Right cardiac atrium (tissue), 5 donors: ENCODE measurements at regions not wholly inside any gene's neighbourhood (a gene's known extent, or its start where the extent isn't known, plus 50 kb on each side); places are given as distances from the start of the nearest gene placed in this dataset.

ENCODE experiments used
- ATAC-seq, 2 donors: fragments of 200-7000 bp; cut with Tn5 transposase; one replicate each; pipeline versions ENCODE4 v1.8.0 to v1.9.1; 2020; ENCODE audit warnings: moderate library complexity in 2 of 2, mild to moderate bottlenecking in 1 of 2
- DNase-seq, 3 donors: peaks; one replicate each; pipeline ENCODE4 v3.0.0-alpha.2; 2020
- H3K27ac ChIP-seq: one replicate; pipeline ENCODE4 v1.5.1; 2013; ENCODE audit warnings: mild to moderate bottlenecking, low read length, control low read depth, moderate library complexity
- H3K27me3 ChIP-seq: one replicate; pipeline ENCODE4 v1.6.1; 2013; ENCODE audit not compliant: control insufficient read depth, insufficient read depth
- H3K4me1 ChIP-seq: one replicate; pipeline ENCODE4 v1.6.1; 2013; ENCODE audit warnings: low read length; ENCODE audit not compliant: control insufficient read depth, insufficient read depth
- H3K4me3 ChIP-seq: one replicate; pipeline ENCODE4 v1.5.1; 2013; ENCODE audit warnings: low read length, control low read depth
- H3K9me3 ChIP-seq: one replicate; pipeline ENCODE4 v1.6.1; 2013; ENCODE audit warnings: low read length; ENCODE audit not compliant: control insufficient read depth
- WGBS: extraction: QIAGEN DNeasy Blood & Tissue Kit; methylation state at CpG from one replicate; pipeline ENCODE4 v1.1.7; 2013; 5-methylcytosine and 5-hydroxymethylcytosine counted together
- intact Hi-C, 4 donors: fragments of 100-400 bp; cut with DNase I; formaldehyde crosslinking; loops; one replicate each; pipeline versions ENCODE4 v1.11.0 to v1.14.0; 2022 to 2023
- donor health status: healthy with polysubstance abuse.
- donor health status: DM: no; HTN: yes; CAD: no.
- donor health status: DM: no; HTN: no; CAD: no.
- donor health status: DM: no; HTN: yes; CAD: no; lungs with severe emphysema.
- donor health status: DM: yes; HTN: yes; CAD: no.

DNA sequence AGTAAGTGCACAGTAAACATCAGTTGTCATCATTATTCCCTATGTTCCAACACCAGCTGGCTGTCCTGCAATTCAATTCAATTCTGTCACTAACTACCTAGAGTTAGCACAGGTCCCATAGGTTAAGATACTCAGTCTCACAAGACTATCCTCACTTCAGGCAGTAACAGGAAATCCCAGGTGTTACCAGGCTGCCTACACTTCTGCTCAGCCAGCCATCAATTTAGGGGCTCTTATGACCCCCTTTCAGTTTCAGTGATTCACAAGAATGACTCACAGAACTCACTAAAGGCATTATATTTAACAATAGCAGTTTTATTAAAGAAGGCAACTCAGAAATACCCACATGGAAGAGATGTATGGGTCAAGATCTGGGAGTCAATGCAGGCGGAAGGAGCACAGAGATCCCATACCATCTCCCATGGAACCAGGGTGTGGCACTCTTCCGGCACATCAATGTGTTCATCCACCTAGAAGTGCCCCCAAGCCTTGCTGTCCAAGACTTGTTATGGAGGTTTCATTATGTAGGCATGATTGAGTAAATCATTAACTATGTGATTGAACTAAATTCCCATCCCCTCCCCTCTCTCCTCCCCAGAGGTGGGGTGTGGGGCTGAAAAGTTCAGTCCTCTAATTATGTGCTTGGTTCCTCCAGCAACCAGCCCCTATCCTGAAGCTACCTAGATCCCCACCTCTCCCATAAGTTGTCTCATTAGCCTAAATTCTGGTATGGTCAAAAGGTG, 120.8 kb upstream of the WSCD2 start:
- ATAC-seq: no peak
- no peaks in the 10 kb centered on the region for H3K4me1 ChIP-seq
- no peaks in the 10 kb centered on the region for H3K27me3 ChIP-seq
- 92% methylated on average over 2 of the region's 2 CpGs for WGBS
- H3K9me3 ChIP-seq: no peaks in the 10 kb centered on the region
- H3K4me3 ChIP-seq: no peak overlapping the region
- H3K27ac ChIP-seq: no peak overlapping the region
- DNase-seq: no peak
- intact Hi-C loops: loop anchor here in 1 of 4 donors (10.0 kb wide), 1 partner anchor 476 kb away; no protein-coding TSS in a partner anchor

DNA sequence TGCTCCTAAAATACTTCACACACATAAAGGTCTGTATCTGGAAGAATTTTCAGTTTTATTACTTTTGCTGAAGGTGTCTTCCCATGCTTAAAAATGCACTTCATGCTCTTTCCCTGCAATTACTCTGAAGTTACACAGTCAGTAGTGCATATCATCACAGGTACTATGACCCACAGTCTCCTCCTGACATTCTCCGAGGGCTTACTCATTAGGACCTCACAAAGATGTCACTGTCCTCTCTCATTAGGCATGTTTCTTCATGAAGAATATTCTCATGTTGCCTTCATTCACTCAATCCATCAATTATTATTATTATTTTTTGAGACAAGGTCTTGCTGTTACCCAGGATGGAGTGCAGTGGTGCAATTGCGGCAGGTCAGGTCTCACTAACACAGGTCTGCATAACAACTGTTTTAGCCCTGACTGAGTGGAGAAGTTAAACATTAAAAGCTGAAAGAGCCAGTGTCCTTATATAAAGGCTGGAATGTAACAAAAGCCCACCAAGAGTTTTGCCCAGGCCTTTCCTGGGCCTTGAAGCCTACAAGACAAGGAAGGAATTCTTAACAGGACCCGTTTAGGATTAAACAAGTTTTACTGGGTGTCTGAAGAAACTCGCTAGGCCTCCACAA, 119.5 kb upstream of the WSCD2 start:
- intact Hi-C loops: loop anchor here in 1 of 4 donors (10.0 kb wide), 1 partner anchor 475 kb away; no protein-coding TSS in a partner anchor

DNA sequence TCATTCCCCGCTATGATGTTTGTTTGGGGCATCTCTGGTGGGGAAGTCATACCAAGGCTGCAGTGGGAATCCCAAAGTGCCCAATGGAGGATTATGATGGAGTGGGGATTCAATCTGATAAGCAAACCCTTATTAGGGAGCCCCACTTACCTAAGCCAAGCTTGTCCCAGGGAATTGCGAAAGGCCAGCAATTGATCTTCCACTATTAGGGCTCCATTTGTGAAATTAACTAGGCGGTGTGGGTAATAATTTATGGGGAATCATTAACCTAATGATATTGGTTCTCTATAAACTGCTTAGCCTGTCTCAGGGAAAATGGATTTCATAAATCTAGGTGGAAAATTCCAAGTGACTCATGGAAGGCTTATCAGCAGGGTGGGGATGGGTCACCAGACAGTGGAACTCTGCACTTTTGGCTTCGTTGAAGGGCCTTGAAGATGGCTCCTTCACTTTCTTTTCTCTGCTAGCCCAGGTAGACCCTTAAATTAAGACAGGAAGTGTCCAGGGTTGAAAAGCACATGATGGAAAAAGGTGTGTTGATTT, 113.0 kb upstream of the WSCD2 start:
- no peak overlapping the region for H3K27ac ChIP-seq
- no peaks in the 10 kb centered on the region for H3K27me3 ChIP-seq
- H3K4me3 ChIP-seq: no peak overlapping the region
- intact Hi-C loops: no loop called here
- ATAC-seq: no peak
- no peaks in the 10 kb centered on the region for H3K9me3 ChIP-seq
- WGBS: 87% methylated on average over 4 of the region's 4 CpGs
- H3K4me1 ChIP-seq: no peaks in the 10 kb centered on the region
- no peak for DNase-seq

More for the DNA sequence above, 119.5 kb upstream of the WSCD2 start:
- no peaks in the 10 kb centered on the region for H3K4me1 ChIP-seq
- ATAC-seq: no peak
- no peak overlapping the region for H3K4me3 ChIP-seq
- H3K9me3 ChIP-seq: no peaks in the 10 kb centered on the region
- 56% methylated on average over 4 of the region's 4 CpGs for WGBS
- no peak for DNase-seq
- H3K27ac ChIP-seq: no peak overlapping the region
- H3K27me3 ChIP-seq: no peaks in the 10 kb centered on the region

DNA sequence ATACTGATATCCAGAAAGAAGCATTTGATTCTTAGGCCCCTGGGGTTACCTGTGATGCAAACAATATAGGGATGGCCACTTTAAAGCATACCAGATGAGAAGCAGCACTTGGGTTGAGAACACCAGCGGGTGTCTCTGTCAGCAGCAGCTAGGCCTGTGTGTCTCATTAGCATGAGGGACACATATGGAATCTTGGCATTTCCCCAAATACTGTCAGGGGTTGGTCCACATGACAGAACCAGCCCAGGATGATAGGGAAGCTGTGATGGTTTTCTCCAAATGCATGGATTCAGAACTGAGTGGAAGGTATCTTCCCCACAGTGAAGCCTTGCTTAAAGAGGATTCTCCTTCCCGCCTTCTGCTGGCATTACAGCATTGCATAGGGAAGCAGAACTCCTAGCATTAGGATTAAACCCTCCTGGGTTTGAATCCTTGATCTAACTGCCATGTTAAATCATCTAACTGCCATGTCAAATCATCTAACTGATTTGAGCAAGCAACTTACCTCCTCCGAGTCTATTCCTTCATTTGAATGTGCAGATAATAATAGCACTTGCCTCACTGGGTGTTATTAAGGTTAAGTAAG, 111.5 kb upstream of the WSCD2 start:
- no peaks in the 10 kb centered on the region for H3K27me3 ChIP-seq
- ATAC-seq (no peak), DNase-seq (no peak)
- H3K9me3 ChIP-seq: no peaks in the 10 kb centered on the region
- H3K4me1 ChIP-seq: no peaks in the 10 kb centered on the region
- intact Hi-C loops: no loop called here
- no peak overlapping the region for H3K27ac ChIP-seq
- H3K4me3 ChIP-seq: no peak overlapping the region
- WGBS: 56% methylated on average over 3 of the region's 3 CpGs

DNA sequence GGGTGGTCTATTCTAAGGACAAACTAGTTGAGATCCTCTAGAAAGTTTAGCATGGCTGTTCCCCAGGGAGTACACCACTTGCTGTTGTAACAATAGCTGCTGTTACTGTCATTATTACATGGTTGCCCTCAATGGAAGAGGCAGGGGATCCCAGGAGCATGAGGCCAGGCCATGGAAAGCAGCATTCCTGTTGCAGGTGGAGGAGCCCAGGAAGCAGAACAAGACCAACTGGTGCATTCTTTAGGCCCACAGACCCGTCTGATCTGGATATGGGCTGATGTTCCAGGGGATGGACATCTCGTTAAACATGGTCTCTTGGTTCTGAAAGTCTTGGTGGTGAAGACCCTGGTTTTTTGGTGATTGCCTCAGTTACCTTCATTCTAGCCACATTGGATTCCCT, 109.2 kb upstream of the WSCD2 start:
- Histone ChIP-seq H3K4me3 (no peak overlapping the region), H3K27me3 (no peaks in the 10 kb centered on the region), H3K4me1 (no peaks in the 10 kb centered on the region), H3K9me3 (no peaks in the 10 kb centered on the region), H3K27ac (no peak overlapping the region)
- WGBS: 53% methylated on average over 2 of the region's 2 CpGs
- DNase-seq (no peak), ATAC-seq (no peak)
- intact Hi-C loops: no loop called here

DNA sequence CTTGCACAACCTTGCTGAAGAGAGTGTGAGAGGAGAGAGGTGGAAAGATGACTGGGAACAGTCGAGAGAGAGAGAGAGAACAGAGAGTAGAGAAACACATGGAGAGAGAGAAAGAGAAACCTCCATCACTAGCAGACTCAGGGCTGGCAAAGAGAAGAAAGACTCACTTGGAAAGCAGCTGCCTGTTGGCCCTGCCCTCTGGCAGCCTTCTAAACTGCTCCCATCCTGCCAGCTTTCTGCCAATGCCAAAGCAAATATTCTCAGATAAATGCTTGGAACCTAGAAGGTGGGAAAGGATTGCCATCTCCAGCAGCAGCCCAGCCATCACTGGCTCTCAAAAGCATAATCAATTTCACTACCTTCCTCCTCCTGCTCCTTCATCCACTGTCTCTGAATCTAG, 107.9 kb upstream of the WSCD2 start:
- H3K27me3 ChIP-seq: no peaks in the 10 kb centered on the region
- no peak overlapping the region for H3K27ac ChIP-seq
- no peaks in the 10 kb centered on the region for H3K4me1 ChIP-seq
- ATAC-seq (no peak), DNase-seq (no peak)
- WGBS: 61% methylated on average over 1 of the region's 1 CpG
- intact Hi-C loops: no loop called here
- H3K4me3 ChIP-seq: no peak overlapping the region
- H3K9me3 ChIP-seq: no peaks in the 10 kb centered on the region

DNA sequence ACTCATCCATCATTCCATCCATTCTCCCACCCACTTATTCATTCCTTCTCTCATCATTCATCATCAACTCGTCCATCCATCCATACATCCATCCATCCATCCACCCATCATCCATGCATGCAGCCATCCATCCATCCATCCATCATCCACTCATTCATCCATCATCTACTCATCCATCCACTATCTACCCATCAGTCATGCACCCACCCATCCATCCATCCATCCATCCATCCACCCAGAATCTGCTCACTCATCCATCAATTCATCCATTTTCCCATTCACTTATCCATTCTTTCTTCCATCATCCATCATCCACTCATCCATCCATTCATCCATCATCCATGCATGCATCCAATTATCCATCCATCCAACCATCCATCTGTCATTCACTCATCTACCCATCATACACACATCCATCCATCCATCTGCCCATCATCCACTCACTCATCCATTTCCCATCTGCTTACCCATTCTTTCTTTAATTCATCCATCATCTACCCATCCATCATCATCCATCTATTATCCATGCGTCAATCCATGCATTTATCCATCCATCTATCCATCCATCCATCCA, 107.1 kb upstream of the WSCD2 start:
- no peaks in the 10 kb centered on the region for H3K4me1 ChIP-seq
- 72% methylated on average over 2 of the region's 2 CpGs for WGBS
- ATAC-seq (no peak), DNase-seq (no peak)
- intact Hi-C loops: no loop called here
- no peaks in the 10 kb centered on the region for H3K27me3 ChIP-seq
- H3K9me3 ChIP-seq: no peaks in the 10 kb centered on the region
- no peak overlapping the region for H3K4me3 ChIP-seq
- H3K27ac ChIP-seq: no peak overlapping the region

DNA sequence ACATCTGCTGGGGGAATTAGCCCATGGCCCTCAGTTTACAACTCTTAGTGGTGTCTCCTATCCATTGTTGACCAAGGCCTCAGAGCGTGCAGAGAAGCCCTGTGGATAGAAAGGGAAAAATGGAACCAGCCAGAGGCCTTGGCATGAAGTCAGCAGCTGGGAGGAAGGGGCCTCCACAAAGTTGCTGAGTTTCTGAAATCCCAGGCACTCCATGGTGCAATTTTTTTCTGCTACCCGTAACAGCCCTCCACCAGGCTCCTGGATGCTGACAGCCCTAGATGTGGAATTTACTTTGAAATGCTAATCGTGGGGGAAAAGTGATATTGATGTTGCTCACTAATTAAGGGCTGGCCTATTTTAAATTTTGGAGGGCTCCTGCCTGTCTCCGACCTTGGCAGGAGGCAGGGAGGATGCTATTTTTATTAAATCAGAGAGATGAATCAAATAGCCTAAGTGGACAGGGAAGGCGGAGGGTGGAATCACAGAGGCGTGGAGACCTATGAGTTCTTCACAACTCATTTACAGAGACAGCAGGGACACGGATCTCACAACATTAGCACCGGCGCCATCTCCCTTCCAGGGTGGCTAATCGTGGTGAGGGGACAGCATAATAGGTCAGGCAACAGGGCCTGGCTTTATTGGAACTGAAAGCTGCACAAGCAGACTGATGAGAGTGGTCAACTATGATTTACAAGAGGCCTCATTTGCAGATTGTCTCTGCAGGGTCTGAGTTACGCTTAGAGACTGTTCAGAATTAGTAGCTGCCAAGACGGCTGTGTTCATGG, 99.8 kb upstream of the WSCD2 start:
- H3K4me1 ChIP-seq: no peaks in the 10 kb centered on the region
- H3K9me3 ChIP-seq: no peaks in the 10 kb centered on the region
- no peaks in the 10 kb centered on the region for H3K27me3 ChIP-seq
- intact Hi-C loops: no loop called here
- H3K27ac ChIP-seq: no peak overlapping the region
- DNase-seq (no peak), ATAC-seq (no peak)
- no peak overlapping the region for H3K4me3 ChIP-seq
- WGBS: 41% methylated on average over 12 of the region's 12 CpGs

DNA sequence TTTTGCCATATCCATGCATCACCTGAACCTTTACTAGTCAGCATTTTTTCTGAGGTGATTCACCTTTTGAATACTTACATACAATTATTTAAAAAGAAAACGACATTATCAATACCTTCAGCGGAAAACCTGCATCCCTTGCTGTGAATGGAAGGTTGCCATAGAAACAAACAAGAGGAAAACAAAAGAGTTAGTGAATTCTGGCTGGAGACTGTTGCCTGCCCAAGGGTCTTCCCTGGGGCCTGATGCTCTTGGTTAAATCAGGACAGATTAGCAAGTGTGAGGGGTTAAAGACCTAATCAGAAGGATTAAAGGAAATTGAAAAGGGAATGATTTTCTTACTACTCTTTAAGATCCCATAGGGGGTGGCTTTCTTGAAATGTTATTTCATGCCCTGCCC, 96.0 kb upstream of the WSCD2 start:
- H3K9me3 ChIP-seq: no peaks in the 10 kb centered on the region
- ATAC-seq (no peak), DNase-seq (no peak)
- peaks cover 2% of the 10 kb centered on the region for H3K27me3 ChIP-seq
- 47% methylated on average over 2 of the region's 2 CpGs for WGBS
- no peaks in the 10 kb centered on the region for H3K4me1 ChIP-seq
- intact Hi-C loops: no loop called here
- H3K27ac ChIP-seq: no peak overlapping the region
- no peak overlapping the region for H3K4me3 ChIP-seq

DNA sequence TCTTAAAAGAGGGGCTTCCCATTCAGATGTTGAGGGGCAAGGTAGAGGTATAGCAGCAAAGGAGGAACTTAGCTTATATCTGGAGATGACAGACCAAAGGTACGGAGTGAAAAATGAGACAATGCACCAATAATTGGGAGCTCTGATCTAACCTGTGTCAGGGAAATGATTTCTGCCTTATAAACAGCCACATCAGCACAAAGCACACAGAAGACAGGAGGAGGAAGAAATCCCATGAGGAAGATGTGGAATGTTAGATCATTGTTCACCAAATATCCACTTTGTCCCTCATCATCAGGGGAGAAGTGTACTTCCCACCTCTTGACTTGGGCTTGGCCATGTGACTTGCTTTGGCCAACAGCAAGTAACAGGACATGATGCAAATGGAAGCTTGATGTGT, 93.7 kb upstream of the WSCD2 start:
- Histone ChIP-seq H3K27ac (no peak overlapping the region), H3K27me3 (peaks cover 2% of the 10 kb centered on the region), H3K4me1 (no peaks in the 10 kb centered on the region), H3K4me3 (no peak overlapping the region), H3K9me3 (no peaks in the 10 kb centered on the region)
- intact Hi-C loops: no loop called here
- no peak for ATAC-seq
- WGBS: 94% methylated on average over 1 of the region's 1 CpG
- no peak for DNase-seq
